CD4-positive, alpha-beta T cell treated with Interleukin-15 for 1 hour (primary cell): ENCODE measurements at regions not wholly inside any gene's neighbourhood (a gene's known extent, or its start where the extent isn't known, plus 50 kb on each side); places are given as distances from the start of the nearest gene placed in this dataset.
"Not testable (repeated sequence)": the region's sequence is repeated elsewhere in the genome, so short reads cannot be mapped to it uniquely, and the experiment has no call there.

Experiments used
- DNase-seq: peaks from one replicate; pipeline ENCODE4 v3.0.0-alpha.2; 2020

DNA sequence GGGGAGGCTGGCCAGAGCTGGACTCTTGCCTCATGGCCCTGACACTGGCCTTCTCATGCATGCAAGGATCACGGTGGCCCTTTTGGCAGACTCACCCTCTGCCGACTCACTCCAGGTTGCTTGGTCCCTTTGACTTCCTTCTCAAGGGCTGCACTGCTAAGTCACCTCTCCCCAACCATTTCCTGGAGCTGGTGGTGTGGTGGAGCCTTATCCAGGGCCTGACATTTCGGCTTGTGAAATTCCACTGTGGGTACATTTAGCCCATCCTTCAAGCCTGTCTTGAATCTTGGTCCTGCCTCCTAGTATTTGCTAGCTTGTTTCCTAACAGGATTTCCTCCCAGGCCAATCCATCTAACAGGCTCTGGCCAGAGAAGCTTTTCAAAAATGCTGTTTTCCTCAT lies 52.6 kb upstream of the JUN start:
- no peak for DNase-seq

DNA sequence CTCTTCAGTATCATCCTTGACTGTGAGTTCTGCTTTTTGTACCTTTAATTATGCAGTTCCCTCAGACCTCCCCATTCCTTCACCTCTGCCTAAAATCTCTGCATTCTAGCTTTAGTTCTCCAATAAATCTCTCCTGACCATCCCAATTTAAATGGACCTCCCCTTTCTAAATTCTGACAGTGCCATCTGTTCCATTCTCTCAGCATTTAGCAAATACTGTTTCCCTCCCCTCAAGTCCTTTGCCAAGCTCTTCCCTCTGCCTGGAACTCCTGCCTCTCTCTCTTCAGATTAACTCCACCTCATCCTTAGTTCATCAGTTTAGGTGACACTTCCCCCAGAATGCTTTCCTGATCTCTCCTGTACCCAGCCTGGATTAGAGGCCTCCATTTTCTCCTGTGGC lies 54.0 kb upstream of the JUN start:
- DNase-seq: no peak

- DNase-seq: no peak
Observed at GRCh38 chr1:58839147-58839795, 55.4 kb upstream of the JUN start.

DNA sequence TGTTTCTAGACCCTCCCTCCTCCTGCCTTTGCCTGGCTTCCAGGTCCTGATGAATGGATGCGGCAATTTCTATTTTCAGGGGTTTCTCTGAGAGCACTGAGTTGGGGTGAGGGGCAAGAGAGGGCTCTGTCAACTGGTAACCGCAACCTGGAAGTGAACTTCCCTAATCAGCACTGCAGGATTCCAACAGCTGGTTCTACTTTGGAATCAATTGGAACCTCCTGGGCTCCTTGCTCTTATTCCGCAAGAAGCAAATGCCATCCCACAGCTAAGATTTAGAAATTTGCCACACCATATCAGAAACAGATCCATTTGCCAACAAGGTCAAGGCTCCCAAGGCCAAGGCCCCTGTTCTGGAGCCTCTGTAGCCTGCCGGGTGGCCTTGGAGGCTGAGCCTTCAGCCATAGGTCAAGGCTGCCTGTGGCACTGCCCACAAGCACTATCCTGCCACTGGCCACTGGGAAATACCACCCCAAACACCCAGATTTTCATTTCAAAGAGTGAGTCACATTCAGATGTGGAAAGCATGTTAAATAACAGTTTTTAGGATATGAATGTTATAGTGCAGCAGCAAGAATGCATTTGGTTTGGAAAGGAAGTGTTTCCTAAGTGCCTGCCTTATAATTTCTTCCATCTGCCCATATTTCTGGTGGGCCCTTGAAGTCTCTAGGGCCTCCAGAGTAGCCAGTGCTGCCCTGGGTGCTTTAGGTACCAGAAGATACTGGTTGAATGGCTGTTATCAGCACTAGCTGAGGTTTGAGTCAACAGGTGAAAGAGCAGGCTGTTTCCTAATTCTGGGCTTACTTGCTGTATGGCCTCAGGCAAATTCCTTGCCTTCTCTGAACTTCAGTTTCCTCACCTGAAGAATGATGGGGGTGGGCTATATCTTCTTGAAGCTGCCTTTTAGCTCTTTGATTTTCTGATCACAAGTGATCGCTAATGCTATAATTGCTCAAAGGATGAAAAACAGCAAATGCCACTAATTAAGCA lies 56.3 kb upstream of the JUN start:
- DNase-seq: no peak

GRCh38 chr1:58841455-58841854 lies 57.6 kb upstream of the JUN start:
- peak; percentile 20 for DNase-seq

DNA sequence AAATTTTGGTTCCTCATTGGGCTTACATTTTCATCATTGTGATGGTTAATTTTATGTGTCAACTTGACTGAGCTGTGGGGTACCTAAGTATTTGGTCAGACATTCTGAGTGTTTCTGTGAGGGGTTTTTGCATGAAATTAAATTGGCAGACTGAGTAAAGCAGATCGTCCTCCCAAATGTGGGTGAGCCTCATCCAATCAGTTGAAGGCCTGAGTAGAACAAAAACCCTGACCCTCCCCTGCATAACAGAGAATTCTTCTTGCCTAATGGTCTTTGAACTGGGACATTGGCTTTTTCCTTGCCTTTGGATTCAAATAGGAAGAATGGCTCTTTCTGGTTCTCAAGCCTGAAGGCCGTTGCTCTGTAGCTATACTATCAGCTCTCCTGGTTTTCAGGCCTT lies 59.1 kb upstream of the JUN start:
- no peak for DNase-seq

DNA sequence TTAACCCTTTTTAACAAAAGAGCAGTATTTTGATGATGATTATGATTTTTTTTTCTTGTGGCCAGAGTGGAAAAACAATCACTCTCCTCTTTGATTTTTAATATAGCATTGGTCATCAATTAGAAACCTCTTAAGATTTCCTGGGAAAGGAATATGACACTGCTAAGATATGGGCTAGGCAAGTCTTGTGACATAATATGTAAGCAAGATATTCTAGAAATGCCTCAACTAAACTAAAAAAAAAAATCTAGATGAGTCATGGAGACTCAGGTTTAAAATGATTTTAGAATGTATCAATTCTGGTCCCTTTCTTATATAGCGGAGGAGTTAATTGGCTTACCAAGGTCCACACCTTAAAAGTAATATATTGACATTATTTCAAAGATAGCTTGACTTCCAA lies 60.3 kb upstream of the JUN start:
- DNase-seq: no peak

DNA sequence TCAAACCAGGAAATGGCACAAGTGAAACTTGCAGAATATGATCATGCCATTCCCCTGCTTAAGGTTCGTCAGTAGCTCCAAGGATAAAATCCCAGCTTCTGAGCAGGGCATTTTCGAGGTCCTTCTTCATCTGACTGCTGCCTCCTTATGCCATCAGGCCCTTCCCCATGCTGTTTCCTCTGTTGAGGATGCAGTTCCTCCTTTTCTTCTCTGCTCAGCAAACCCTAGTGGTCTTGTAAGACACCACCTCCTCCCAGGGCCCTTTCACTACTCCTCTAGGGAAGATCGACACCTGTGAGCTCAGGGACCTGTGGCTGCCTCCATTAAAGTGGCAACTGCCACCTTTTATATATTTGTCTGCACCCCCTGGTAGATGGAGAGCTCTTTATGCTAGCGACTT lies 62.1 kb upstream of the JUN start:
- DNase-seq: no peak

DNA sequence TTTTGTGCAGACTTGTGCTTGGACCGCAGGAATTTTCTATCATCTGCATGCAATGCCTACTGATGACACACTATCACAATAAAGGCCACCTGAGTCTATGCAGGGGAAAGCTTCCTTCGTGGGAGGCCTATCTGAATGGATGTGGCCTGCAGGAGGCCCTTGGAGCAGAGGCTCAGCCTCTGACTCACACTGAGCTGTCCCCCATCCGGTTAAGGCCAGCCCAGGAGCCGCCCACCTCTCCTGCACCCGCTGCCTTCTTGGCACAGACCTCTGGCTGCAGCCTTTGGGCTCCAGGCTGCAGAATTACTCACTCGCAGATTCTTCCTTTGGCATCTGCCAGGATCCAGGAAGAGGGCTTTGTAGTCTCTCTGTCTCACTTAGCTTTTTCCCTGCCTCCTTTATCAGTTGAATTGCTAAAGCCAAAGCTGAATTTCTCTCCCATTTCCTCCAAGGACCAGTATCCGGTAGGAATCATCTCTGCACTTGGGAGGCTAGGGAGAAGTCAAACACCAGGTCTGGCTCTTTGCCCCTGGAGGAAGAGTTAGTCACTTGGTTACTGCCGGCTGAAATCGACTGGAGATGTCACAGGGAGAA lies 65.1 kb upstream of the JUN start:
- DNase-seq: no peak

- no peak for DNase-seq
Observed at GRCh38 chr1:58849551-58849950, 65.7 kb upstream of the JUN start.

- no peak for DNase-seq
Observed at GRCh38 chr1:58850636-58851035, 66.8 kb upstream of the JUN start.

DNA sequence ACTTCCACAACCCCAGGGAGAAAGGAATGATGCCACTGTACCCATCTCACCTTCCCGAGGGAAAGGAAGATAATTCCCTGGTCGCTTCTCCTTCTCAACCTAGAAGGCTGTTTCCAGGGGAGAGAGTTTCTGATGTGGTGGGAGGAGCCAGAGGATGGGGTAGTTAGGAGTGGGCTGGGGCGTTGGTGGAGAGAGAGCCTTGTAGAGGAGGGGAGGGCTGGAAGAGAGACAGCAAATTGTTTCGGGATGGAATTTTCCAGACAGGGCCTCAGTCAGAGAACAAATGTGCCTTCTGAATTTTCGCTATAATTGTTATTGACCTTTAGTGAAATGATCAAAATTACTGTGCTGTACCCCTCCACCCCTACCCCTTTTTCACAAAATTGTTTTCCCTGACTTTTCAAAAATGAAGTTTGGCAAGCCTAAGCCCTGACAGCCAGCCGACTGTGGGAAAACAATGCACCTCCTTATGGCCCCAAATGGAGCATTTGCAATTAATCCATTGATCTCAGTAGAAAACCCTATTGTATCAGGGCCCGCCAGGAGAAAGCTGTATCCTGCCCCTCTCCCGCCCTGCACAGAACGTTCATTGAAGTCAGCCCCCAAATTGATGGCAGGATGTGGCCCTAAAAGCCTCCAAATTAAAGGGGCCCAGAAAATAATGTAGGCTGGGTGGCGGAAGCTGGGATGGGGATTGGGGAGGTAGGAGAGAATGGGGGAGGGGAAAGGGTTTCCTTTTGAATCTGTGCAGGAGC lies 69.1 kb upstream of the JUN start:
- DNase-seq: no peak

GRCh38 chr1:58854576-58854975 lies 70.7 kb upstream of the JUN start:
- DNase-seq: no peak

DNA sequence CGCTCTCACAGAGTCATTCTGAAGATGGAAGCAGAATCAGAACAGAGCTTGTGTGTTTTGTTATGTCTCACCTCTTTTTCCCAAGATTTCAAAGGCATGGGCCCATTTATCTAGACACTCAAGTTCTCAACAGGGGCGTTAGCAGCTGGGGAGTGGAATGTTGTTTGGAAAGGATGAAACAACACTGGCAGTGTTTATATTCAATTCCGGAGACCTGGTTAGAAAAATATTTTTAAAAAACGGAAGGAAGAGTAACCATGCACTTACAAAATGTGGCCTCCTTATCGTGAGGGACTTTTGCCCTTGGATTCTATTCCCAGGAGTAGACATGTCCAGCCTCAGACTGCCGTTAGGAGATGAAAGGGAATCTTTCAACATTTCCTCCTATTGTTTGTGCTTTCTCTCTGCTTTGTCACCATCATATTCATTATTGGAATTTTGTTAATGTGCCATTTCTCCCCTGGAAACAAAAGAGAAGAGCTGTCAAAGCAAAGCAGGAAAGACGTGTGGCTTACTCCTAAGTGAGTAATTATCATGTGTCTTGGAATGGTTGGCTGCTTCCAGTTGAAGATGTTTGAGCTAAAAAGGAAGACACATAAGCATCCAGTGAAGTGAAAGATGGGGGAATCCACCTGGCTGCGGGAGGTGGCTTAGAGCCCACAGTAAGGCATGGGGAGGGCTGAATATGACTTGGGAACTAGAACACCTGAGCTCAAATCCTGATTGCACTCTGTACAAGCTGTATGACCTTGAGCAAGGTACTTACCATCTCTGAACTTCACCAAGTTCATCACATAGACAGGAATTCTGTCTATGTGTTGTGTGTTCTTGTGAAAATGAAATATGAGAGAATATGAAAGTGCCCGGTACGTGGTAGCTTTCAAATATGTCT lies 71.7 kb upstream of the JUN start:
- no peak for DNase-seq

- not testable (repeated sequence) for DNase-seq
Observed at GRCh38 chr1:58856281-58856680, 72.4 kb upstream of the JUN start.

DNA sequence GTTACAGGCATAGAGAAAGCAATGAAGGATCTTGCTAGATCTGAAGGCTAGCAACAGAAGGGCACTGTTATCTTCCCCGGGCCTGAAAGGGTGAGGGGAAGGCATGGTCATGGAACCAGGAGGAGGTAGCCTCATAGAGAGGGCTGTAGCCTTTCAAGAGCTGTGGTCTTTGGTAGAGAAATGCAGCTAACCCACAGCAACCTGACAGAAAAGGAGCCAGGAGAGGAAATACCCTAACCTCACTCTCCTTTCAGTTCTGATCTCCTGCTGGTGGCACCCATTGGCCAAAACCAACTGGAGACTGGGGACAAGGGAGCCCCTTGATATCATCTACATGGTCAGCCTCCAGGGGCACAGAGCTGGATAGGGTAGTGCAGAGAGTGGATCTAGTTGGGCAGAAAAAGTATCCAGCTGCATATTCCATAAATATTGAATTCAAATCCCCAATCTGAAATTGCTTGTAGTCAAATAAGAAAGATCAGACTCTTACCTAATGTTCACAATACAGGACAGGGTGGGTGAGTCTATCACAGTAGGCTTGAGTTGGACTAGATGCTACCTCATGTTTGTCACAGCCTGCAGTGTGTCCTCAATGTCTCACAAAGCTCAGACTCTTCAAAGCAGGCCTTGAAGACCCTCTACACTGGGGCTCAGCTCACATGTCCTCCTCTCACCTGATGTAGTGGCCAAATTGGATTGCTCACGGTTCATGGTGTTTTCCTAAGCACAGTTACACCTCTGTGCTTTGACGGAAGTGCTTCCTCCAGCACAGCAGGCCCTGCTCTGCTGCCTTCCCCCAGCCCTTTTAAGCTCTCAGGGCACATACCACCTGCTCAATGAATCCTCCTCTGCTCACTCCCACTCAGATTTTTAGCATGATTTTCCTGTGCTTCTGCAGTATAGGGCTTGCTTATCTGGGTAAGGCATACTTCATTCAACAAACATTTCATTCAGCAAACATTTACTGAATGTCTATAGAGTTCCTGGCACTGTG lies 74.1 kb upstream of the JUN start:
- no peak for DNase-seq

- no peak for DNase-seq
Observed at GRCh38 chr1:58859769-58860485, 76.1 kb upstream of the JUN start.

- no peak for DNase-seq
Observed at GRCh38 chr1:58861076-58861475, 77.2 kb upstream of the JUN start.

DNA sequence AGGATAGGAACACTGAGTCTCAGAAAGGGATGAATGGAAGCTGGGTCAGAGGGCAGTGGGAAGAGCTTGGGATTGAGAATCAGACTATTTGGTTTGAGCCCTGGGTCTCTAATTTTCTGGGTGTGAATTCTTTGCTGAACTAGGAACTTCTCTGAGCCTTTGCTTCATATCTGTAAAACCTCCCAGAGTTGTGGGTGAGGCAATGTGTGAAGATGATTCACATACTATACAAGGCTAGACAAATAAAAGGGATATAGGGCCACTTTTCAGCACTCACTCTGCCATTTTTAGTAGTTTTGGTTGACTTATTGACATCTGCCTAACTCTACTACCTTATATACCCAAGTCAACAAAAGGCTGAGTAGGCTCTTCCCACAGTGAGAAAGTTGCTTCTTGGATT lies 77.7 kb upstream of the JUN start:
- no peak for DNase-seq

- no peak for DNase-seq
Observed at GRCh38 chr1:58862728-58863385, 79.0 kb upstream of the JUN start.
